ENCODE measurements at regions not wholly inside any gene's neighbourhood (a gene's known extent, or its start where the extent isn't known, plus 50 kb on each side); places are given as distances from the start of the nearest gene placed in this dataset.

- TF ChIP-seq POLR2A (IDR thresholded peaks at IDR 0.05): no peak
- TF ChIP-seq CTCF (IDR thresholded peaks at IDR 0.05): no peak
- no peak for TF ChIP-seq EP300 (IDR thresholded peaks at IDR 0.05)
- no peak for TF ChIP-seq POLR2AphosphoS5 (IDR thresholded peaks at IDR 0.05)
- 71 to 78% methylated on average over 5 of the region's 5 CpGs for WGBS, 2 donors
- DNase-seq (no peak), ATAC-seq (ENCODE audit: low FRiP score in 2 of 2) (no peak)
- no peak overlapping the region for H3K27ac ChIP-seq
- no peaks in the 10 kb centered on the region for H3K27me3 ChIP-seq
- no peaks in the 10 kb centered on the region for H3K36me3 ChIP-seq
- no peaks in the 10 kb centered on the region for H3K9me3 ChIP-seq
- H3K4me1 ChIP-seq: peaks cover 0 to 14% (median 3%) of the 10 kb centered on the region in 4 donors
- H3K4me3 ChIP-seq: no peak overlapping the region
These were observed 225.9 kb downstream of the PIK3R1 start for GRCh38 chr5:68441309-68442073.

- ATAC-seq (ENCODE audit: low FRiP score in 2 of 2) (no peak), DNase-seq (no peak)
- Histone ChIP-seq H3K4me3 (no peak overlapping the region), H3K27ac (no peak overlapping the region), H3K4me1 (peaks cover 0 to 14% (median 3%) of the 10 kb centered on the region in 4 donors), H3K27me3 (no peaks in the 10 kb centered on the region), H3K9me3 (no peaks in the 10 kb centered on the region), H3K36me3 (no peaks in the 10 kb centered on the region)
- 95 to 97% methylated on average over 4 of the region's 4 CpGs for WGBS, 2 donors
- TF ChIP-seq EP300 (IDR thresholded peaks at IDR 0.05): no peak
These were observed 227.5 kb downstream of the PIK3R1 start for GRCh38 chr5:68443091-68443490.

GRCh38 chr5:68444048-68444447 is 228.5 kb downstream of the PIK3R1 start:
- DNase-seq: no peak
- TF ChIP-seq POLR2AphosphoS5 (IDR thresholded peaks at IDR 0.05) (no peak), POLR2A (IDR thresholded peaks at IDR 0.05) (no peak), EP300 (IDR thresholded peaks at IDR 0.05) (no peak), CTCF (IDR thresholded peaks at IDR 0.05) (no peak)
- 90 to 93% methylated on average over 1 of the region's 1 CpG for WGBS, 2 donors
- Histone ChIP-seq H3K27me3 (no peaks in the 10 kb centered on the region), H3K4me3 (no peak overlapping the region), H3K9me3 (no peaks in the 10 kb centered on the region), H3K27ac (no peak overlapping the region), H3K36me3 (no peaks in the 10 kb centered on the region), H3K4me1 (peaks cover 0 to 14% (median 3%) of the 10 kb centered on the region in 4 donors)
- ATAC-seq (ENCODE audit: low FRiP score in 2 of 2): no peak

- no peak overlapping the region for H3K27ac ChIP-seq
These were observed 229.3 kb downstream of the PIK3R1 start for GRCh38 chr5:68444833-68445232.

More at GRCh38 chr5:68444833-68445232, 229.3 kb downstream of the PIK3R1 start:
- TF ChIP-seq POLR2A (IDR thresholded peaks at IDR 0.05) (no peak), POLR2AphosphoS5 (IDR thresholded peaks at IDR 0.05) (no peak), CTCF (IDR thresholded peaks at IDR 0.05) (no peak), EP300 (IDR thresholded peaks at IDR 0.05) (no peak)
- WGBS, 2 donors: 57 to 59% methylated on average over 5 of the region's 5 CpGs
- H3K9me3 ChIP-seq: no peaks in the 10 kb centered on the region
- peaks cover 0 to 14% (median 3%) of the 10 kb centered on the region in 4 donors for H3K4me1 ChIP-seq
- no peaks in the 10 kb centered on the region for H3K36me3 ChIP-seq
- no peak overlapping the region for H3K4me3 ChIP-seq
- no peaks in the 10 kb centered on the region for H3K27me3 ChIP-seq
- DNase-seq (no peak), ATAC-seq (ENCODE audit: low FRiP score in 2 of 2) (no peak)

All from upper lobe of left lung (tissue), 6 donors.